Neural cell (in vitro differentiated cells): ENCODE measurements at regions not wholly inside any gene's neighbourhood (a gene's known extent, or its start where the extent isn't known, plus 50 kb on each side); places are given as distances from the start of the nearest gene placed in this dataset.

ENCODE experiments used
- CTCF ChIP-seq: fragments of 450-650 bp; IDR thresholded peaks from 2 replicates; pipeline ENCODE4 v1.5.1; 2014; ENCODE audit warnings: antibody characterized with exemption, mild to moderate bottlenecking, moderate library complexity; ENCODE audit not compliant: poor library complexity, severe bottlenecking
- EZH2 ChIP-seq: fragments of 200-600, 300-800 bp; shearing (Covaris generic), sonication (generic); IDR thresholded peaks from 2 replicates; pipeline ENCODE4 v1.6.1; 2014; ENCODE audit warnings: antibody characterized with exemption, low read length, borderline replicate concordance, mild to moderate bottlenecking; ENCODE audit not compliant: insufficient read depth, poor library complexity, severe bottlenecking

- no peak for TF ChIP-seq EZH2
- TF ChIP-seq CTCF: no peak
Observed at GRCh38 chr2:12343141-12343540, 373.6 kb upstream of the TRIB2 start.
